ENCODE measurements at regions not wholly inside any gene's neighbourhood (a gene's known extent, or its start where the extent isn't known, plus 50 kb on each side); places are given as distances from the start of the nearest gene placed in this dataset.

DNA sequence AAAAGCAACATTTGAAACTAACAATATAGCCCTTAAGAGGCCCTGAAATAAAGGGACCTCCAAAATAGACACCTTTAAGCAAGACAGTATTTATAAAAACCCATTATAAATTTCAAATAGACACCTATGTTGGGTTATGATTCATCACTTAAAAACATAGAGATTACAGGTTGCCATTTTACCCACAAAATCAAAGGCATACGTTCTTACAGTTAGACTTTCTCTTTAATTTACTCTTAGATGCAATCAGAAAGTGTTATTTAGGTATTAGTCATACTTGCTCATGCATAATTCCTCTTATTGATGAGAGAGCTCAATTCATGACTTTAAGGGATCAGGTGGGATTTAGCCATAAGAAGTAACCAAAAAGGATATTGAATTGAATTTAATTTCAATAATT, 51.5 kb upstream of the TMEM200A start:
- TF ChIP-seq GATA1 (IDR thresholded peaks at IDR 0.05; ENCODE audit: low read depth, low read length) = no peak
- no peak for TF ChIP-seq POLR2A (IDR thresholded peaks at IDR 0.05; ENCODE audit: low read length)
- DNase-seq = no peak

DNA sequence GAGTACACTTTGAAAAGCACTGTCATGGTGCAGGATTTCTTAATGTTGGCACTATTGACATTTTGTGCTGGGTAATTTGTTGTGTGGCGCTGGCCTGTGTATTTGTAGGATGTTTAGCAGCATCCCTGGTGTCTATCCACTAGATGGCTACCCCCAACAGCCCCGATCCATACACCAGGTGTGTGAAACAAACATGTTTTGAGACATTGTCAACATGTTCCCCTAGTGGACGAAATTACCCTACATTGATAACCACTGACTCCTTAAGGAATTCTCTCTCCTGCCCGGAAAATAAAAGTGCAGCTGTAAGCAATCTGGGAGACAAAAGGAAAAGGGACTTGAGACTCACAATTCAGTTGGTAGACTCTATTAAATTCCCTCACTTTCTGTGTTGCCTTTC, 52.6 kb upstream of the TMEM200A start:
- DNase-seq = no peak
- TF ChIP-seq GATA1 (IDR thresholded peaks at IDR 0.05; ENCODE audit: low read depth, low read length) = no peak
- no peak for TF ChIP-seq POLR2A (IDR thresholded peaks at IDR 0.05; ENCODE audit: low read length)

DNA sequence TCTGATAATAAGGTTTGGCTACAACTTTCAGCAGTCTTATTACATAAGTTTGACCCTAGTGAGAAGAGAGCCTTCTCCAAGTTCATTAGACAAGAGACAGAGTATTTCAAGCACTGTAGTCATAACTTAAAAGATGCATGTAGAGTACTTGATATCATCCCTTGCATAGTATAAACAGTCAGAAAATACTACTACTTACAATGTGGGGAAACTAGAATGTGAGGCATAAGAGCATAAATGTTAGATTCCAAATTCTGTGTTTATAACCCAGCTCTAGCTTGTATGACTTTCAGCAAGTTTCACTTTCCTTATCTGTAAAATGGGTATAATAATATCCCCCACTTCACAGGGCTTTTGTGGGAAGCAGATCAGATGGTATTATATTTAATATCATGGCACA, 56.8 kb upstream of the TMEM200A start:
- no peak for DNase-seq
- TF ChIP-seq GATA1 (IDR thresholded peaks at IDR 0.05; ENCODE audit: low read depth, low read length) = no peak
- TF ChIP-seq POLR2A (IDR thresholded peaks at IDR 0.05; ENCODE audit: low read length) = no peak

DNA sequence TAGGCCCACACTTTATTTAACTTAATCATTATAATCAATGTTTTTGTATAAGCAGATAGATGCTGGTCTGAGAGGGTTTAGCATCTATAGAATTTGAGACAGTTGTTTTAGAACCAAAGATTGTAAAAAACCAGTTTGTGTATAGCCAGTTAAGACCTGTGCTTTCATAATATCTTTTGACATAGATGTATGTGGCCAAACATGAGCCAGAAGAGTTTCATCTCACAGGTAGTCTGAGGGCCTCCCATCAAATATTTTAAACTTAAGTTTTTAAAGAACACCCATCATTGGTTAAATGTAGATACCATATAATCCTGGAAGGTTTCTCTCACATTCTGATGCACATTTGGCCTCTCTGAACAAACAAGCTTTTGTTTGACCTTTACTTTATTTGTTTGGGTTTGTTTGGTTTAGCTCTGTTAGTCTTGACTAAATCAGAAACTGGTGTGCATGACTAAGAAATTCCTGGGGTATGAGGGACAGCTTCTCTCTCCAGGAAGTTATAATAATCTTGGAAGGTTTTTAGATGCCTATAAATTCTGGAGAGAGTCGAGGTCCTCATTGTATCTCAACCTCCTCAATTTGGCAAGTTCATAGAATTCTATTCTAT, 58.0 kb upstream of the TMEM200A start:
- TF ChIP-seq POLR2A (IDR thresholded peaks at IDR 0.05; ENCODE audit: low read length) (no peak), GATA1 (IDR thresholded peaks at IDR 0.05; ENCODE audit: low read depth, low read length) (no peak)
- DNase-seq = no peak

DNA sequence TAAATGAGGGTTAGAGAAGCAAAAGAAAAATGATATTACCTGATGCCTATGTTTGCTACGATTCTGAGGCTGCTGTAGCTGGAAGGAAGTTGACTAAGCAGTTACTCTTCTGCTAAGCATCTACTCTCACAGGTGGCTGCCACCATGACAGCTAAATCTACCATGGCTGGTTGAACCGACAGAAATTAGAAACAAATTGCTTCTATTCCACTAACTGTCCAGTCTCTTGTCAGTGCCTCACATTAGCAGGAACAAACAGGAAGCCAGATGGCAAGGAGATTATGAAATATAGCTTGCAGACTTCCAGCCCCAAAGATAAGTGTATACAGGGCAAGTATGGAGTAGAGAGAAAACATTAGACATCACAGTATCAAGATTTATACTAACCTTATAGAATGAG, 59.4 kb upstream of the TMEM200A start:
- peak in 1 of 2 experiments; percentile 2 for DNase-seq
- TF ChIP-seq POLR2A (IDR thresholded peaks at IDR 0.05; ENCODE audit: low read length) = no peak
- TF ChIP-seq GATA1 (IDR thresholded peaks at IDR 0.05; ENCODE audit: low read depth, low read length) = no peak

DNA sequence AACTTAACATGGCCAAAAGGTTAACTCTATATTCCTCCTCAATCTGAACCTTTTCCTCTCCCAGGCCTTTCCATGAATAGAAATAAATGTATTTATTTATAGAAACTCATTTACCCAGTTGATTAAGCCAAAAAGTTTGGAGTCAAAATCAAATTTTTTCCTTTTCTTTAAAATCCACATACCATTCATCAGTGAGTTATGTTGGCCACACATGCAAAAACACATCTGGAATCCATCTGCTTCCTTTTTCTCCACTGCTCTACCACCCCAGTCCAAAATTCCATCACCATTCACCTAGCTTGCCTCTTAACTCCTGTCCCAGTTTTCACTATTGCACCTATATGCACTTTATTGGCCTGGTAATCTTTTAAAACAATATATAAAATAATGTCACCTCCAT, 62.4 kb upstream of the TMEM200A start:
- DNase-seq = no peak
- TF ChIP-seq GATA1 (IDR thresholded peaks at IDR 0.05; ENCODE audit: low read depth, low read length) (no peak), POLR2A (IDR thresholded peaks at IDR 0.05; ENCODE audit: low read length) (no peak)

DNA sequence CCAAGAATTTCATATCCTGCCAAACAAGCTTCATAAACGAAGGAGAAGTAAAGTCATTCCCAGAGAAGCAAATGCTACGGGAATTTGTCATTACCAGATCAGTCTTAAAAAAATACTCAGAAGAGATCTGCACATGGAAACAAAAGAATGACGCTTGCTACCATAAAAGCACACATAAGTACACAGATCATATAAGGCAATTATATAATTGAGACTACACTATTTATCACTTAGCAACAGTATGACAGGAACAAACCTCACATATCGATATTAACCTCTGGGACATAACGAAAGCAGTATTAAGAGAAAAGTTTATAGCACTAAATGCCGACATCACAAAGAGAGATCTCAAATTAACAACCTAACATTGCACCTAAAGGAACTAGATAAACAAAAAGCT, 67.6 kb upstream of the TMEM200A start:
- TF ChIP-seq GATA1 (IDR thresholded peaks at IDR 0.05; ENCODE audit: low read depth, low read length) (no peak), POLR2A (IDR thresholded peaks at IDR 0.05; ENCODE audit: low read length) (no peak)
- no peak for DNase-seq

DNA sequence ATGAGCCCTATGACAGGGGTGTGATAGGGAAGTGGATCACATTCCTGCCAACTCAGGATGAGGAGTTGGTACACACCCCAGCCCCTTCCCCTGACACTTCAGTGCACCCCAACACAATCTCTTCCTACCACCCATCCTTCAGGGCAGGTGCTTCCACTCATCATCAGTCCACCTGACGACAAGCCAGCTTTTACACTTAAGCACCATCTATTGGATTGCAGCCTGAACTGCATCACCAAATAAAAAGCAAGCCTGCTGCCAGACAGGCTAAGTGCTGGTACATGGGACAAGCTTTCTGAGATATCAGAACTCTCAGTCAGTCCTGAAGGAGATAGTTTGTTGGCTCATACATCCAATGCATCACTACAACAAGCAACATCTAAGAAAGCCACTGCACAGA, 69.0 kb upstream of the TMEM200A start:
- peak in 1 of 2 experiments; percentile 2 for DNase-seq
- TF ChIP-seq GATA1 (IDR thresholded peaks at IDR 0.05; ENCODE audit: low read depth, low read length) (no peak), POLR2A (IDR thresholded peaks at IDR 0.05; ENCODE audit: low read length) (no peak)

DNA sequence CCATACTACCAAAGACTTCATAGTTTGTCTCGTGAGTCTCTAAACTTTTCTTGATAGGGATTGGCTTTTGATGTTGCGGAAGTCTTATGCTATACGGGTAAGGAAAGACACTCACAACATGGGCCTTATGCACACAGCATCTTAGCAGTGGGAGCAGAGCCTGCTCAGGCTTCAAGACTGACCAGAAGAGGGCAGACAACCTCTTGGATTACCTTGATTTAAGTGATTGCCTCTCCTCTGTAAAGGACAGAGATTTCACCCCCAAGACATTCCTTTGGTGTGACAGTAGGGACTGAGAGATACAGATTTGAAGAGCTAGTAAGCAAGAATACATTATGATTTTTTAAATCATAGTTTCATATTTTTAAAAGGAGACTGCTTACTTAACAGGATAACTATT, 71.0 kb upstream of the SAMD3 start:
- TF ChIP-seq POLR2A (IDR thresholded peaks at IDR 0.05; ENCODE audit: low read length) (no peak), GATA1 (IDR thresholded peaks at IDR 0.05; ENCODE audit: low read depth, low read length) (no peak)
- DNase-seq = peak; percentile 43

DNA sequence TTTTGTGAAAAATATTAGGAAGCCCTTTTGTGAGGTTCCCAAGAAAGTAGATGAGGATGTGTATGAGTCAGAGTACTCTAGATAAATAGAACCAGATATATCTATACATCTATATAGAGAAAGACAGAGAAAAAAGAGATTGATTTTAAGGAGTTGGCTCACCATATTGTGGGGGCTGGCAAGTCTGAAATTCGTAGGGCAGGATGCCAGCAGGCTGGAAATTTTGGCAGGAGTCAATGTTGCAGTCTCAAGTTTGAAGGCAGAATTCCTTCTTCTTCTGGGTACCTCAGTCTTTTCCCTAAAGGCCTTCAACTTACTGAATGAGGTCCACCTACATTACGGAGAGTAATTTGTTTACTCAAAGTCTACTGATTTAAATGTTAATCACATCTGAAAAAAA, 65.3 kb upstream of the SAMD3 start:
- no peak for DNase-seq
- TF ChIP-seq GATA1 (IDR thresholded peaks at IDR 0.05; ENCODE audit: low read depth, low read length) (no peak), POLR2A (IDR thresholded peaks at IDR 0.05; ENCODE audit: low read length) (no peak)

DNA sequence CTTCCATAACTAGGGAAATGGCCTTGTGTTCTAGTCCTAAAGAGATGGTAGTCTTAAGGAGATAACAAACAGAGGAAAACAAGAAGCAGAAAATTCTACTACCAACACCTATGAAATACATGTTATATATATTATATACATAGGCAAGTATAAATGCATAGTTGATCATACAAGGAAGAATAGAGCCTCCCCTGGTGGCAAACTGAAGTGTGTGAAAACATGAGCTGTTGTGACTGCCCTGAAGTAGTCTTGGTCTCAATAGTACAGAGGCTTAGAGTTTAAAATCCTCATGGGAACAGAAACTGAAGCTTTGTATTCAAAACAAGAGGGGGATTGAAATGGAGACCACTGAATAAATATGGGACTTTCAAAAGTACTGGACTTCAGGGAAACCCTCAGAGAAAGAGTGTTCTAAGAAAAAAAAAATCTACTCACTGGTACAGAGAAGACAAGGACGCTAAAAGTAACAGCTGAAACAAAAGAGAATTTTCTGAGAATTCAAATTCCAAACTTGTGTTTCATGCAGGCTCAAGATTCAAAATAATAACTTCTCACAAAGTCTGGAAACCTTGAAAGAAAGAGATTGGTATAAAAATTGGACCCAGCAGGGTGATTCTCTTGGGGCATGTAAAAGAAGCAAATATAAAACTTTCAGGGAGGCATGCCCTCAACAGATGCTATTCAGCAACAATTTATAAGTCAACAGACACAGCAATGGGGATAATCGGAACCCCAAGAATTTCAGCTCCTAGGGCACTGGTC, 59.7 kb upstream of the SAMD3 start:
- peak; percentile 66 to 68 for DNase-seq

DNA sequence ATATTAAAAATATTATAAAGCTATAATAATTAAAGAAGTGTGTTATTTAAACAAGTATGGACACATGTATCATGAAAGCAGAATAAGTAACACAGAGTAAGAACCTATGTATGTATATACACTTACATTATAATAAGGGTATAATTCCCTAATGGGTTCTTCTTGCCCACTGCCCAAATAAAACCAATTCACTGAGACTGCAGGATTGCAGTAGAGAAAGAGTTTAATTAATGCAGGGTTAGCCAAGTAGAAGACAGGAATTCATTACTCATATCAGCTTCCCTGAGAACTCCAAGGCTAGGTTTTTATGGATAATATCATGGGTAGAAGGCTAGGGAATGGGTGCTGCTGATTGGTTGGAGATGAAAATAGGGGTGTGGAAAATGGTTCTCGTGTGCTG, 53.8 kb upstream of the SAMD3 start:
- no peak for DNase-seq
- no peak for TF ChIP-seq POLR2A (IDR thresholded peaks at IDR 0.05; ENCODE audit: low read length)

More for the DNA sequence above, 59.7 kb upstream of the SAMD3 start:
- TF ChIP-seq POLR2A (IDR thresholded peaks at IDR 0.05; ENCODE audit: low read length) (no peak), GATA1 (IDR thresholded peaks at IDR 0.05; ENCODE audit: low read depth, low read length) (no peak)

DNA sequence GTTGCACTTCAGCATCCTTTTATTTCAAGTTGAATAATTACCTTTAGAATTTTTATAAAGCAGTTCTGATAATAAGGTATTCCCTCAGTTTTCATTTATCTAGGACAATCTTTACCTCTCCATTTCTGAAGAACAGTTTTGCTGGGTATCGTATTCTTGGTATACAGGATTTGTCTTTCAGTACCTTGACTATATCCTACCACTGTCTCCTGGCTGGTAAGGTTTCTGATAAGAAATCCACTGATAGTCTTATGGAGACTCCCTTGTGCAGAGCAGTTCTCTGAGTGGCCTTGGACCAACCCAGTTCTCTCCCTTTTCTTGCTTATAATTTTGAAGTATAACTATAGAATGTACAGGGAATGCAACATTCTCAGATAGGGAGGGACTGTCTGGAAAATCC, 51.3 kb upstream of the SAMD3 start:
- TF ChIP-seq GATA1 (IDR thresholded peaks at IDR 0.05; ENCODE audit: low read depth, low read length) (no peak), POLR2A (IDR thresholded peaks at IDR 0.05; ENCODE audit: low read length) (no peak)
- no peak for DNase-seq
